A549 (cell line): ENCODE measurements at regions not wholly inside any gene's neighbourhood (a gene's known extent, or its start where the extent isn't known, plus 50 kb on each side); places are given as distances from the start of the nearest gene placed in this dataset.

Experiments
- BCL3 ChIP-seq: fragments of >200 bp; sonication (Bioruptor Twin); formaldehyde crosslinking; IDR thresholded peaks from 3 replicates; pipeline ENCODE4 v1.6.1; 2016
- BHLHE40 ChIP-seq: IDR thresholded peaks from 2 replicates; pipeline ENCODE4 v1.6.1; 2012; ENCODE audit warnings: low read depth, low read length, inconsistent platforms
- CTCF ChIP-seq: fragments of >200 bp; sonication (Bioruptor Twin); formaldehyde crosslinking; IDR thresholded peaks from 3 replicates; pipeline ENCODE4 v1.5.1; 2016
- FOSL2 ChIP-seq, 2 experiments: fragments of 450-650 bp in 1 of 2; fragments of >200 bp in 1 of 2; sonication (Bioruptor Twin) in 1 of 2; formaldehyde crosslinking; IDR thresholded peaks; 2 replicates each; pipeline versions ENCODE4 v1.5.0 to v1.6.1; 2016 to 2020; ENCODE audit warnings: mild to moderate bottlenecking in 1 of 2, moderate library complexity in 1 of 2
- HMGXB4 ChIP-seq: fragments of 250-450 bp; sonication (Bioruptor Pico); IDR thresholded peaks from 2 replicates; pipeline ENCODE4 v1.5.0; 2021; ENCODE audit warnings: mild to moderate bottlenecking, moderate library complexity, borderline replicate concordance
- JUNB ChIP-seq: fragments of >200 bp; sonication (Bioruptor Twin); formaldehyde crosslinking; IDR thresholded peaks from 2 replicates; pipeline ENCODE4 v1.6.1; 2016
- KDM1A ChIP-seq: fragments of 200-600 bp; sonication (generic); IDR thresholded peaks from 2 replicates; pipeline ENCODE4 v1.6.1; 2016; ENCODE audit warnings: low read depth, mild to moderate bottlenecking
- MAFK ChIP-seq: fragments of 450-650 bp; IDR thresholded peaks from 2 replicates; pipeline ENCODE4 v1.6.1; 2014; ENCODE audit not compliant: partially characterized antibody
- POLR2A ChIP-seq: IDR thresholded peaks from 2 replicates; pipeline ENCODE4 v1.6.1; 2012; ENCODE audit warnings: mild to moderate bottlenecking, low read length
- RAD21 ChIP-seq, 2 experiments: fragments of >200 bp in 1 of 2; sonication (Bioruptor Twin) in 1 of 2; formaldehyde crosslinking in 1 of 2; IDR thresholded peaks in 1 of 2; conservative IDR thresholded peaks in 1 of 2; 2 replicates in 1 of 2; 3 replicates in 1 of 2; pipeline ENCODE4 v1.6.1; 2012 to 2018; ENCODE audit warnings: inconsistent platforms in 1 of 2
- RFX5 ChIP-seq: fragments of 450-650 bp; IDR thresholded peaks from 2 replicates; pipeline ENCODE4 v1.7.1; 2014; ENCODE audit warnings: antibody characterized with exemption, mild to moderate bottlenecking, moderate library complexity
- SMC3 ChIP-seq: fragments of >200 bp; sonication (Bioruptor Twin); formaldehyde crosslinking; IDR thresholded peaks from 3 replicates; pipeline ENCODE4 v1.6.1; 2018; ENCODE audit warnings: inconsistent platforms
- TF ChIP-seq, protein P1 (sequence below): fragments of 450-650 bp; IDR thresholded peaks from 2 replicates; pipeline ENCODE4 v1.6.1; 2014; ENCODE audit warnings: antibody characterized with exemption

GRCh38 chr1:221363039-221363438 lies 378.9 kb downstream of the DUSP10 start:
- TF ChIP-seq KDM1A (no peak), CTCF (no peak), BHLHE40 (no peak), HMGXB4 (no peak), MAFK (no peak), SMC3 (no peak), POLR2A (no peak), RFX5 (no peak), FOSL2 (IDR thresholded peaks at IDR 0.05) (no peak), FOSL2 (CRISPR knock-in tag; IDR thresholded peaks at IDR 0.05) (peak; percentile 69), JUNB (no peak), RAD21 (conservative IDR thresholded peaks at IDR 0.05 in 1 of 2, IDR thresholded peaks at IDR 0.05 in 1 of 2) (no peak), BCL3 (no peak)
- TF ChIP-seq, protein P1, sequence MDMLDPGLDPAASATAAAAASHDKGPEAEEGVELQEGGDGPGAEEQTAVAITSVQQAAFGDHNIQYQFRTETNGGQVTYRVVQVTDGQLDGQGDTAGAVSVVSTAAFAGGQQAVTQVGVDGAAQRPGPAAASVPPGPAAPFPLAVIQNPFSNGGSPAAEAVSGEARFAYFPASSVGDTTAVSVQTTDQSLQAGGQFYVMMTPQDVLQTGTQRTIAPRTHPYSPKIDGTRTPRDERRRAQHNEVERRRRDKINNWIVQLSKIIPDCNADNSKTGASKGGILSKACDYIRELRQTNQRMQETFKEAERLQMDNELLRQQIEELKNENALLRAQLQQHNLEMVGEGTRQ: no peak
